ENCODE measurements at regions not wholly inside any gene's neighbourhood (a gene's known extent, or its start where the extent isn't known, plus 50 kb on each side); places are given as distances from the start of the nearest gene placed in this dataset.

DNA sequence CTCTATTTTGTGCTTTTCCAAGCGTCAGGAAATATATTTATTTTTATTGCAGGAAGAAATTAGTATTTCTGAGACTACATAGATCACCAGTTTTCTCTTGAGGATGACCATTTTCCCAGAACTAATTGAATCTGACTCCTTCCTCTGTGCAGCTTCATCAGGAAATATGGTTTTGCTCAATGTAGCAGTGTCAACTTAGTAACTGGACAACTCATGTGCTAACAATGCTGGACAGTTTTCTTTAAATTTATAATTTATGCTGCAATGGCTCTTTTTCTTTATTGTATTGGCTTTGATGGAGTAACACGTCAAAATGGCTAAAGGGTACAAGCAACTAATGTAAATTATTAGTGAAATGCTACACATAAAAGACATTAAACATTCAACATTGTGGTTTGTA is 531.5 kb downstream of the ANKRD50 start:
- peak; percentile 50 for DNase-seq

DNA sequence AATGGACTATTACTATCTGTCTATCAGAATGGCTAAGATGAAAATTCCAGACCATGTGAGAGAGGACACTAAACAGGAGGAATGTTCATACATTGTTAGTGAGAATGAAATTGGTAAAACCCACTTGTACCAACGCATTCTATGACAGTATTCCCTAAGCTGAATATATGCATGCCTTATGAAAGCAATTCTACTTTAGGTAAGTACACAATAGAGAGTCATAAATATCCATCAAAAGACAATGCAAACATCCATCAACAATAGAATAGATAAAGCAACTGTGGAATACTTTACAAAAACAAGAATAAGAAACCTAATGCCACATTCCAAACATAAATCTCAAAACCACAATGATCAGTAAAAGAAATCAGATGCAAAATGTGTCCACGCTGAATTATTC is 529.3 kb downstream of the ANKRD50 start:
- DNase-seq = no peak

DNA sequence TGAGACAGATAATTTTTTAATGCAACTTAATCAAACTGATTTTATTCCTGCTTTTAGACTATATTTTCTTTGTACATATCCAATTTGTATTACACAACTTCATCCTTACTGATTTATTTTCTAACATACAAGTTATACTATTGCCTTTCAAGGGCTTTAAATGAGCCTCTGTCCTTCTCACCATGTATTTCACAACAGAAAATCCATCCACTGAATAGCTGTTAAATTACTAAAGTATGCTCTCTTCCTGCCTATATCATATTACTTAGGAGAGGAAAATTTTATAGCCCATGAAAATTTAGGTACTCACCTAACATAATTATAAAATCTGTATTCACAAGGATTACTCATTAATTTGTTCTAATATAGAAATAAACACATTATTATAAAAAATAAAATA is 528.6 kb downstream of the ANKRD50 start:
- no peak for DNase-seq

DNA sequence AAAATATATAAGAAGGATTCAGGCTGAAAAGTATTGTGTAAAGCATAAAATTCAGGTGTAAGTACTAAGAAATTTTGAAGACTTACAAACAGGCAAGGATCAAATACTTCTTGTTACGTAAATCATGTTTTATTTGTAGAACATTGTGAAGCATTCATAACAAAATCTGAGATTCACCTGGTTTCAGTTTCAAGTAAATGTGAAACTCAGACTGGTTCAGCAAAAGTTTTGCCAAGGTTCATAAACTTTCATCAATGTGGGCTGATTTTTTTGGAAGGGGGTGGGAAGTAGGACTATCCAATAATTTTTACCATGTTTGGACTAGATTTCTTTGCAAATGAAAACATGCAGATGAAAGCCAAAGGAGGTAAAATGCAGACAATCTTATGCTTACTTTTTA is 527.7 kb downstream of the ANKRD50 start:
- DNase-seq = peak; percentile 47

DNA sequence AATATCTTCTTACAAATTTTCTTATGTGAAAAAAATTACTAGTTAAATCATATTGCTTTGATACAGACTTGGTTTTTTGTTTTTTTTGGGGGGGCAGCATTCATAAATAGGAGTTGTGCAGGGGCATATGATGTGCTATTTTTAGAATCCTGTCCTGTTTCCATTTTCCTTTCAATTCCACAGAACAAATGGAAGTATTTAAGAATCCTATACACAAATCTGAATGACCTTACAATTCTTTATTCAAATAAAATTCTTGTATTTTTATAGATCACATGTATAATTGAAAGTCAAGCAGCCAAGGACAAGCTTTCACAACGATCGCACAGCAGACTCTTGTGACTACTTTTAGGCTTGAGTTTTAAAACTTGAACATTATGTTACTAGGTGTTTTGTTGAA is 523.9 kb downstream of the ANKRD50 start:
- peak; percentile 3 for DNase-seq

DNA sequence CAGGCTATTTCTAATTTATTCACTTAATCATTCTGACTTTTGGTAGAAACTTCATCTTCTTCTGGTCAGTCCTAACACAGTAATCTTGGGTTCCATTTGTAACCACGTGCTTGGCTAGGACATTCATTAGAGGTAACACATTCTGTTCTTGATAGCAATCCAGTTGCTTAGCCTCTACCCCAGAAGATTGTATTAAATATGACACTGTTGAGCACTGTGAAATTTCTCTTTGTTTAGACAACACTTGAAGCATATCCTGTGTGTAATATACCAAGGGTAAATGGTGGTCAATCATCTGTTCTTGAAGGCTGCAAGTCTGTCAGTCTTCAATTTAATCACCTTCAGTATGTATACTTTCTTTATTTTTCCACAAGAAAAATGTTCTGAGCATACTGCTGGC is 523.0 kb downstream of the ANKRD50 start:
- DNase-seq = no peak

DNA sequence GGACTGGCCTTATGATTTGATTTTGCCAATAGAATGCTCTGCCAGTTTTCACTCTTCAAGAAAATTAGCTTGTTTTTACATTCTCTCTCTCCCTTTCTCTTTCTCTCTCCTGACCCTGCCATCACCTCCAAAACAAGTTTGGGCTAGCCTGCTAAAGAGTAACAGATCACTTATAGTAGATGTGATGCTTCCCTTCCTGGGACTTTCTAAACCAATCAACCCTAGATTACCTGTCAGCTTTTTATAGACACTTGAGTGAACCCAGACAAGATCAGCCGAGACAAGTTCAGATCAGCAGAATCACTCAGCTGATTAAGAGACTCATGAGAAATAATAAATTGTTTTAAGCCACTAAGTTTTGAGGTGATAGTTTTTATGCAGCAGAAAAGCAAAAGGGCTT is 521.2 kb downstream of the ANKRD50 start:
- DNase-seq = no peak

DNA sequence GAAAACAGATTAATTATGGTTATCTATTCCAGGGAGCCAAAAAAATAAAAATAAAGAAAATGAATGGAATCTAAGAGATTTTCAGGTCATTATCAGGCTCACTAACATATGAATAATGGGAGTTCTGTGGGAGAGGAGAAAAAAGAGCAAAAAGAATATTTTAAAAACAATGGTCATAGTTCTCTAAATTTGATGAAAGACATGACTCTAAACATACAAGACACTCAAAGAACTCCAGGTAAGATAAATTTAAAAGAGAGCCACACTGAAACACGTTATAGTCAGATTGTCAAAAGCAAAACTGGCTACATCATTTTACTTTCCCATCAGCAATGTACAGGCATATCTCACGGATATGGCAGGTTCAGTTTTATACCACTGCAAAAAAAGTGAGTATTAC is 520.0 kb downstream of the ANKRD50 start:
- no peak for DNase-seq

DNA sequence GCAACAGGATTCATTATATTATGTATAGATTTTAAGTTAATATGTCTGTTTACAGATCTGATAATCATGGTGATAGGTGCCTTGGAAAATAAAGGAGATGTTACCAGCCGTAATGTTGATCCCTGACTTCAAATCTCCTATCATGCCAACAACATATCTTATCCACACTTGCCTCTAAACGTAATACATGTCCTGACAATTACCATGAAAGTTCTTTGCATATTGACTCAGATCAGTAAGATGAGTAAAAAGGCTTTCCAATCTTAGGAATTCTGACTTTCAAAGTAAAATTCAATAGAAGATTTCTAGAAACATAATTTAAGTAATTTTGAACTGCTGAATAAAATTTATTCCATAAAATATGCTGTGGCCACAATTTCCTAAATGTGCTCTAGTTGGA is 513.3 kb downstream of the ANKRD50 start:
- no peak for DNase-seq

DNA sequence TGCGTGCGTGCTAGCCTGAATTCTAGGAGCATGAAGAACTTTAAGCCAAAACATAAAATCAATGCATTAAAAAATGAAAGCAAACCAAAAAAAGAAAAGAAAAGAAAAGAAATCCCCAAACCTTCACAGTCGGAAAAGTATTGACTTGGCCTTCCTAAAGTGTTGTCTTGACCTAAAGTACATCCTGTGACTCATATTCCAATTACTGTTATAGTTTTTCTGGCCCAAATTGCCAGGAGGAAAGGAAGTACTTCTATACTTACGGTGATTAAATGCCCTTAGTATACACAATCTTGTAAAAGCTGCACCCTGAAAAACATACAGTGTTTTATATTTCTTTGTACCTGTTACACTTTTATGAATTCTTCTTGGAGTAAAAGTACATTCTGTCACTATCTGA is 512.8 kb downstream of the ANKRD50 start:
- DNase-seq = peak; percentile 32

DNA sequence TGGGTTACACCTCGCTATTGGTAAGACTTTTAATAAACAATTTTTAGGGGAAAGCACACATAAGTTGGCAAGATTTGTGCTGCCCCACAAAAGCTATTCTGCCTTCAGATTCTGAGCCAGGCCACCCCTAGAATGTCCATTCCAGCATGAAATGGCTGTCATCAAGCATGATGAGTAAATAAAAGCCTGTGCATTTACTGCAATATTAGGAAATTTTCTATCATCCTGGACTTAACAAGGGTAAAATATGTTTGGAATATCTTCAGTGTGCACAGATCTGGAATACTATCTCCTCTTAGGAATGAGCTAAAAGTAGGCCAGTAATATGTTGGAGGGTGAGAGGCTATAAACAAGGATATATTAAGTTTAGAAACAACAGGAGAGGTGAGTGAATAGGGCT is 510.9 kb downstream of the ANKRD50 start:
- no peak for DNase-seq

DNA sequence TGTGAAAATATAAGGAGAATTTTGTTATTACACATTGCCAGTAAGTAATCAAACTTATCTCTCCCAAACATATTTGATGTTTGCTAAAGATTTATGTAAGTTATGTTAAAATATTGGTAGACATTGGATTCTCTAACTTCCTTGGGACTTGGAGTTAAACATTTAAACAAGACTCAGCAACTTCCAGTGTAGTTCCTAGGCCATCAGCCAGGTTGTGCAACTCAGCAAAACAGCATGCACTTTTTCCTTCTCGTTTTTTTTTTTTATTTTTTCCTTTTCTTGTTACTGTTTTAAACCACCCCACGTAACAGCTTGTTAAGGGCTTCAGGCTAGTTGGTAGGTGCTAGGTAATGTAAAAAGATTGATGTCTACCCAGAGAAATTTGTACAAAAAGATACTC is 510.4 kb downstream of the ANKRD50 start:
- peak; percentile 28 for DNase-seq

DNA sequence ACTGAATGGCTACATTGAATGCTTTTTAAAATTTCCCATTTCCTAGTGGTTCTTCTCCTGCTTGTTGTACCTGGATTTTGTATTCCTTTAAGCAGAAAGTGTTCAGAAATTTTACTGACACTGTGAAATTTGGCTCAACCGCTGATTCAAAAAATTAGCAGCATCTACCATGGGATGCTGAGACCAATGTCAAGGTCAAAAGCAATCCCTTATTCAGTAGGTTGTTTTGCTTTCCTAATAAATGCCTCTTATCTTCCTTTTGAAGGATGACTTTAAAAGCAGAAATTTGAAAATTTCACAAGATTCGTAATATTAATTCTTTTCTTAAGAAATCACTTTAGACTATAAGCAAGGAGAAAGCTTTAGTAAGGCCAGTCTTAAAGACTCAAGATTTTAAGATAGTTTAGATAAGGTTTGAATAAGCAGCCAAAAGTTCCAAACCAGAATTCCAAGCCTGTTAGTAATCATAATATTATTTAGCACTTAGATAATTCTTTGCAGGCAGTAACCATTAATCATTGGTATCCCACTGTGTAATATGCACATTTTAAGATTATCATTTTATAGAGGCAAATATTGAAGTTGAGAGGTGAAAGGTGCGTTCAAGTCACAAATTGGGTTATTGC is 508.8 kb downstream of the ANKRD50 start:
- DNase-seq = no peak

DNA sequence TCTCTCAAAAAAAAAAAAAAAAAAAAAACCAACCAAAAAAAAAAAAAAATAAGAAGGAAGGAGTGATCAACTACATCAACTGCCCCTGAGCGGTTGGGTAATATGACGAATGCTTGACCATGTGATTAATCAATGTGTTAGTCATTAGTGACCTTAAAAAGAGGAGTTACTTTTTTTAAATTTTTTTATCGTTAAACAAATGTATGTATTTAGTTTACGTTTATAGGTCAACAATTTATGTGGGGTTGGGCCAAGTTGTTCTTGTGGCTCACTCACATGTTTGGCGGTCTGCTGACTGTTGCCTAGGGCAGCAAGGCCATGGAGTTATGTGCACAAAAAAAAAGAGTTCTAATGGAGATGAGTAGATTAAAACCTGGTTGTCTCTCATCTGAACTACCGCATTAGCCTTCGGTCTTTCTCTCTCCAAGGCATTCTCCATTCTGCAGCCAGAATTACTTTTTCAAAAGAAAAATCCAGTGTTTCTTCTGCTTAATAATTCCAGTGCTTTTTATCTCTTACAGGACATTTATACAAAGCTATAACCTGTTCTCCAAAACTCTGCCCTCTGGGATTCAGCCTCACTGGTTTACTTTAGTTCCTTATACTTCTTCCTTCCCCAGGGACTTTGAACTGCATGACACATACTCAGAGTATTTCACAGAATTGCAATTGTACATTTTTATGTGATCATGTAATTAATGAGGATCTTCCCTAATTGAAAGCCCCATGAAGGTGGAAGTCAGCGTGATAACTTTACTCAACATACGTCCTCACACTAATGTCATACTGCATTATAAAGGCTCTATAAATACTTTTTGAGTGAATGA is 505.5 kb downstream of the ANKRD50 start:
- DNase-seq = no peak

DNA sequence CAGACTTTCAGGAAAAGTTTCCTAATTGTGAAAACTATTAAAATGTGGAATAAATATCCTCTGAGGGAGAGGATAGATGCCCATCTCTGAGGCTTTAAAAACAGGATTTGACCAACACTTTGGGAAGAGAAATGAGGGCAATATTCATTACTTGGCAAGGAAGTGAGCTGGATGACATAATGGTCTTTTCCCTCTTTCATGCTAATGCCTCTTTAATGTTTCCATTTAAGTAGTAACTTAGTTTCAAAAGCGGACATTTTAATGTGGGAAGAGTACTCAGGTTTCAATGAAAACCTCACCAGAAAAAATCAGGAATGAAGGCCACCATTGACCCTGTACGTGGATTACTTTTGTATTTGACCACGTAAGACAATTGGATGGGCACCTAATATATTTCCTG is 503.3 kb downstream of the ANKRD50 start:
- no peak for DNase-seq

DNA sequence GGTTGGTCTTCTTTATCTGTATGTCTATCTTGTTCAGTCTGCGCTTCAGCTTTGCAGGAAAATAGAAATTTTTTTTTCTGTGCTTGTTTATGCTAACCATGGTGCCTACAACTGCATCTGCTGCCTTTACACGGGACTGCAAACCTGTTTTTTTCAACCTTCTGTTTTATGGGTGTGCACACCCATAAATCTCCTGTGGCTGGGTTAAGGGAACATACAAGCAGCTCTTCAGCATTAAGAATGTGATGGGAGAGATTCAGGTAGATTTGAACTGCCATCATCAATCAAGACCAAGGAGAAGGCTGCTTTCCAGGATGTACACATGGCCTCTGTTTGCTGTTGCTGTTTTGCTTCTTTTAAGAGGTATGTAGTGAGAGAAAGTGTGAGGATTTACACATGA is 502.9 kb downstream of the ANKRD50 start:
- DNase-seq = no peak

DNA sequence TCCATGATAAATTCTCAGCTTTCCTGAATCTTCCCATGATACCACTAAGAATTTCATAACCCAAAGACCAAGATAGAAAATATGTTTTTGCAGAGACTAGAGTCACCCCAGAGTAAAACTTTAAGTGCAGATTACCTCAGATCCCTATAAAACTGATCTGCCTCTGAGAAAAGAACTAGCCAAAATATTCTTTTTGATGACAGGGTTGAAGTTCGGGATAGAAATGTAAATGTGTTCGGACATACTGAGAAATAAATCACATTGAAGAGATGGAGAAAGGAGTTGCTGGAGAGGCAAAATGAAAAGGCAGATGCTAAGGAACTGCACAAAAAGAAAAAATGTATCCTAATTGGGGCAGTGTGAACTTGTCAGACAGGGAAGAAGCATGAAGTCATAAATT is 501.8 kb downstream of the ANKRD50 start:
- DNase-seq = no peak

DNA sequence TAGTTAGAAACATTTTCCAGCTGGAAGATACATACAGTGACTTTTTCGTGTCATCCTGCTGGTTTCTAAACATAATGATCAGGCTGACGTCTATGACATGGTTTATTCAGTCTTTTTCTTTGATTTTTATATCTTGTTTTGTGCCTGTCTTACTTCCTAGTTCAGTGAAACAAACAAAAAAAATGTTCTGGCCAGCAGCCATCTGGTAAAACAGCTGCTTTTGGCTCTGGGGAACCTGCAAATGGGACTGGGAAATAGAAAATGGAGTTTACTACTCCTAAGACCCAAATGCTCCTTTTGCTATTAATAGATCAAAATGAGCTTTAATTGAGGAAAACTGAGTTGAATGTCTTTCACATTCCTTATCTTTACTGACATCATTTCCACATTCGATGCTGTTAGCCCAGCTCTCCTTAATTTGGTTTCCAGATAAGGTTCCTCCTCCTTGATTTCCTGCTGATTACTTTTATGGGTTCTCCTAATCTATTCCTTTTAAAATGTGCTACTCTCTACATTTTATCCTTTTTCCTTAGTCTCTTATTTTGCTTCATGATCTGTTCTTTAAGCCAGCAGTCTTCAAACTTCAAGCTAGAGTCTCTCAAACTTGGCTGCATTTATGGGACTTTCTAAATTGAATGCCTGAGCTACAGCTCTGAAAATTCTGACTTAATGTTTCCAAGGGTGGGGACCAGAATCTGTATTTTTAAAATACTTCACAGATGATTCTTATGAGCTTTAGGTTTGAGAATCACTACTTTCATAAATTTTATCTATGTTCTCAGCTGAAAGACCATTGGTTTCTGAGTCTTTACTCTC is 499.5 kb downstream of the ANKRD50 start:
- DNase-seq = peak; percentile 77

DNA sequence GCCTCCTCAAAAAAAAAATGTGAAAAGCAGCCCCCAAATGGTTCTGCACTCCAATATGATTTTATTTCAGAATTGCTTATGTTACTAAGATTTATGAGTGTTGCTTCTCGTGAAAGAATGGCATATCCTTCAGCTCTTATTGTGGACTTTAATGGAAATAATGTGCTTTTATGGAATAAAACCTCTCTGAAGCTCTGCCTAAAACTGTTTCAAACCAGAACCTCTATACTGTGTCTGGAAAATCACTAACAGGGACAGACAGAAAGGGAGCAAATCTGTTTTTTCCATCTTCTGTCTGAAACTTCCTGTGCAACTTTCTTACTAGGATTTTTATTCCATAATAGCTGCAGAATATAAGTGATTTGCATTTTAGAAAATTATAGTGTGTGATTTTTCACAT is 493.1 kb downstream of the ANKRD50 start:
- peak; percentile 43 for DNase-seq

DNA sequence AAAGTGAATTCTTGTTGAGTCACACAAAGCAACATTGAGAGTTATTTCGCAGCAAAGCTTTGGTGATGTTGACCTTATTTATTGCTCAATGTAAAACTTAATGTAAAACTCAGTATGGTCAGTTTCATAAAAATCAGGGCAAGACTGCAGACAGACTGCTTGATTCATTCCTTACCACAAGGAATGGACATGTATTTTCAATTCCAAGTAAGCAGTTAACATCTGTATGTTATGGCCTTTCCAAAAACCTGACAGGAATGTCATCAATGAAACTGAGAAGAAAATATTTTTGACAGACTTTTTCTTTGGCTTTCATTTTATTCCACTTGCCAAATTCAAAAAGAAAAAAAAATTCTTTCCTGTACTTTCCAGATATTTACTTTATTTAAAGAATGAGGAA is 488.3 kb downstream of the ANKRD50 start:
- peak; percentile 67 for DNase-seq

DNA sequence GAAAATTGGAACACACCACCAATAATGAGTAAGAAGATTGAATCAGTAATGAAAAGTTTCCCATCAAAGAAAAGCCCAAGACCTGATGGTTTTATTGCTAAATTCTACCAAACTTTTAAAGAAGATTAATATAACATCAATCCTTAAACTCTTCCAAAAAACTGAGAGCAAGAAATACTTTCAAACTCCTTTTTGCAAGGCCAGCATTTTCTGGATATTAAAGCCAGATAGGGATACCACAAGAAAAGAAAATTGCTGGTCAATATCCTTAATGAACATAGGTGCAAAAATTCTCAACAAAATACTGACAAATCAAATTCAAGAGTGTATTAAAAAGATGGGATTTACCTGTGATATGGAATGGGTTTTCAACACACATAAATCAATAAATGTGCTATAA is 484.6 kb downstream of the ANKRD50 start:
- no peak for DNase-seq

DNA sequence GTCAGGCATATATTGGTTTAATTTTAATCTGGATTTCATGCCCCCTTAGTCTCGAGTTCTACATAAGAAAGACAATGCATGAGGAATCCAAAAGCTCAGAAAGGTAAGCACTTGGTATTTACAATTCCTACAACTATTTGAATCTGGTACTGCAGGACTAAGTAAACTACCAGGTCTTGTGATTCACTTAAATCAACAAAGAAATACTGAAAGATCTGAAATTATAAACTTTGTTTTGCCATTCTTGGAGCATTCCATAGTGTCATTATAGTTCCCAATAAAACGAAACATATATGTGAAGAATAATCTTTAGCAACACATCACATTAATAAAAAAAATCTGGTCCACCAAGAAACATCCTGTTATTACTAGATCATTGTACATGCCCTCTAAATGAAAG is 482.3 kb downstream of the ANKRD50 start:
- no peak for DNase-seq

DNA sequence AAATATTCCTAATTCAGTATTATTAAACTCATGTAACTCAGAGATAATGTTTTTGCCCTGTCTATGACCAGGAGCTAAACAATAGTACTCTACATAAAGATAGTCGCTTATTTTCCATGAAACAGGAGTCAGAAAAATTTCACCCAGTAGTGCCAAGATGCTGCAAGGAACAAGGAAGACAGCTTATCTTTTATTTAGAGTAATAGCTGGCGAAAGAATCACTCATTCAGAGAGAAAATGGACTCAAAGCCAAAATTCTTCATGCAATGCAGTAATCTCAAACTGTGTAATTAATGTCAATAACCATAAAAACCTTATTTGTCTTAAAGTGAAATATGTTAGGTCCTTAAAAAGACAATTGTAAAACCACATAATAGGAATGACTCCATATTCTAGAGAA is 477.8 kb downstream of the ANKRD50 start:
- peak; percentile 15 for DNase-seq

Data from tongue (tissue), 1 donor.